ENCODE measurements at regions not wholly inside any gene's neighbourhood (a gene's known extent, or its start where the extent isn't known, plus 50 kb on each side); places are given as distances from the start of the nearest gene placed in this dataset.
"Not testable (repeated sequence)": the region's sequence is repeated elsewhere in the genome, so short reads cannot be mapped to it uniquely, and the experiment has no call there.

DNA sequence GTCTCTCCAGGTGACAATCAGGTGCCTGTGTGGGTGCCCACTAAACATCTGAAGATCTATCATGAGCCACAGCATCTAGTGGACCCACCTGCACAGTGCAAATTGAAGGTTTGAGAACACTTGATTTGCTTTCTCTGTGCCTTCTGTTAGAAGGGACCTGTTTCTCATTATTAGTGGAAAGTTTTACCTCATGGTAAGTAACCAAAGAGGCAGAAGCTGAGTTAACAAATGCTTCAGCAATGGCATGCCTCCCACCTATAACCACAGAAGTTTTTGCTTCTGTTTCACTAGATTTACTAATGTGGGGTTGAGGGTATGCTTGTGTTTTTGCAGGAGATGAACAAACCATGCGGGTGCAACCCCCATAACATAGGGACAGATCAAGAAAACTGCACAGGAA, 297.4 kb upstream of the DKK2 start:
- in situ Hi-C loops (cut with MboI) = no loop called here

DNA sequence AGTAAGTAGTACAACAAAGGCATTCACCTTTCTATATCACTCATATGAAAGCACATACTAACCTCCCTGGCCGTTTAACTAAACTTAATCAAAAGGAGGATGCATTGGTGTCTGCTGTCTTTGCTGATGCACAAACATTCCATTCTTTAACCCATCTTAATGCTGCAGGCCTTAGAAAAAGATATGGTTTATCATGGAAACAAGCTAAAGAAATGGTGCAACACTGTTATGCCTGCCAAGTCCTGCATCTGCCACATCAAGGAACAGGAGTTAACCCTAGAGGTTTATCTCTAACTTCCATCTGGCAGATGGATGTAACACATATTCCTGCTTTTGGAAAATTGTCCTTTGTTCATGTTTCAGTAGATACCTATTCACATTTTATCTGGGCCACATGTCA, 296.5 kb upstream of the DKK2 start:
- FAIRE-seq = not testable (repeated sequence)

More for the DNA sequence above, 297.4 kb upstream of the DKK2 start:
- TF ChIP-seq RFX1 (IDR thresholded peaks at IDR 0.05) (no peak), ZFP1 (CRISPR knock-in tag; IDR thresholded peaks at IDR 0.05) (no peak), ZNF76 (CRISPR knock-in tag; IDR thresholded peaks at IDR 0.05; ENCODE audit: borderline replicate concordance) (no peak), ZNF24 (IDR thresholded peaks at IDR 0.05) (no peak), HDAC6 (IDR thresholded peaks at IDR 0.05; ENCODE audit: low read depth, low read length) (no peak), DACH1 (IDR thresholded peaks at IDR 0.05; ENCODE audit: partially characterized antibody) (no peak), RBM17 (IDR thresholded peaks at IDR 0.05; ENCODE audit: borderline replicate concordance, low read depth, low read length) (no peak), POLR2AphosphoS2 (IDR thresholded peaks at IDR 0.05; ENCODE audit: low read length) (no peak), NCOA1 (IDR thresholded peaks at IDR 0.05; ENCODE audit: low read depth) (no peak), SMC3 (conservative IDR thresholded peaks at IDR 0.05; ENCODE audit: insufficient read depth, low read depth, low read length) (no peak), SREBF1 (IDR thresholded peaks at IDR 0.05; ENCODE audit: borderline replicate concordance, low read depth, low read length) (no peak), DNMT1 (IDR thresholded peaks at IDR 0.05) (no peak), WHSC1 (IDR thresholded peaks at IDR 0.05; ENCODE audit: low read length) (no peak), LEF1 (IDR thresholded peaks at IDR 0.05) (no peak)
- TF ChIP-seq, protein P1, sequence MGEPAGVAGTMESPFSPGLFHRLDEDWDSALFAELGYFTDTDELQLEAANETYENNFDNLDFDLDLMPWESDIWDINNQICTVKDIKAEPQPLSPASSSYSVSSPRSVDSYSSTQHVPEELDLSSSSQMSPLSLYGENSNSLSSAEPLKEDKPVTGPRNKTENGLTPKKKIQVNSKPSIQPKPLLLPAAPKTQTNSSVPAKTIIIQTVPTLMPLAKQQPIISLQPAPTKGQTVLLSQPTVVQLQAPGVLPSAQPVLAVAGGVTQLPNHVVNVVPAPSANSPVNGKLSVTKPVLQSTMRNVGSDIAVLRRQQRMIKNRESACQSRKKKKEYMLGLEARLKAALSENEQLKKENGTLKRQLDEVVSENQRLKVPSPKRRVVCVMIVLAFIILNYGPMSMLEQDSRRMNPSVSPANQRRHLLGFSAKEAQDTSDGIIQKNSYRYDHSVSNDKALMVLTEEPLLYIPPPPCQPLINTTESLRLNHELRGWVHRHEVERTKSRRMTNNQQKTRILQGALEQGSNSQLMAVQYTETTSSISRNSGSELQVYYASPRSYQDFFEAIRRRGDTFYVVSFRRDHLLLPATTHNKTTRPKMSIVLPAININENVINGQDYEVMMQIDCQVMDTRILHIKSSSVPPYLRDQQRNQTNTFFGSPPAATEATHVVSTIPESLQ (CRISPR knock-in tag; IDR thresholded peaks at IDR 0.05) = no peak
- POLR2A ChIA-PET = no interaction called here
- H3K4me2 ChIP-seq (ENCODE audit: insufficient read depth, low read length) = no peak overlapping the region
- H4K20me1 ChIP-seq (replicated peaks; ENCODE audit: control insufficient read depth, insufficient read depth, low read length) = no peaks in the 10 kb centered on the region
- BruUV-seq (replicated peaks) = no TSS peak
- FAIRE-seq = no peak
- no peak for ATAC-seq
- H3K9me1 ChIP-seq (ENCODE audit: control insufficient read depth, insufficient read depth, low read length) = no peaks in the 10 kb centered on the region
- DNase-seq (ENCODE audit: extremely low read depth in 1 of 4, low spot score in 3 of 4) = no peak
- 0% methylated on average over 1 of the region's 1 CpG for whole genome bisulfite sequencing (ENCODE audit: insufficient coverage, low coverage, missing lambda C conversion rate)
- H3K79me2 ChIP-seq (ENCODE audit: control insufficient read depth, insufficient read depth, low read length) = no peaks in the 10 kb centered on the region
- H3K27ac ChIP-seq (ENCODE audit: extremely low read depth, low read depth, low read length) = no peak overlapping the region
- no peak overlapping the region for H3K4me3 ChIP-seq
- no peak overlapping the region for H2AFZ ChIP-seq (ENCODE audit: low read depth, low read length)
- intact Hi-C loops (cut with micrococcal nuclease) = no loop called here
- H3K9me3 ChIP-seq (replicated peaks; ENCODE audit: control insufficient read depth, insufficient read depth, low read depth, low read length) = no peaks in the 10 kb centered on the region
- H3K4me1 ChIP-seq (replicated peaks in 1 of 2; ENCODE audit: control insufficient read depth in 2 of 2, insufficient read depth in 2 of 2, low read length in 2 of 2) = no peaks in the 10 kb centered on the region
- no peaks in the 10 kb centered on the region for H3K27me3 ChIP-seq (ENCODE audit: control insufficient read depth in 2 of 2, insufficient read depth in 2 of 2, low read length in 2 of 2)
- H3K36me3 ChIP-seq (ENCODE audit: control insufficient read depth, insufficient read depth, low read length) = no peaks in the 10 kb centered on the region
- no peak overlapping the region for H3K9ac ChIP-seq (ENCODE audit: insufficient read depth in 1 of 2, low read depth in 2 of 2, low read length in 2 of 2)
- CTCF ChIA-PET (ENCODE audit: low intra/inter-chr PET ratio) = no interaction called here

More for the DNA sequence above, 296.5 kb upstream of the DKK2 start:
- H3K36me3 ChIP-seq (ENCODE audit: control insufficient read depth, insufficient read depth, low read length); BruUV-seq (replicated peaks); H3K4me1 ChIP-seq (replicated peaks in 1 of 2; ENCODE audit: control insufficient read depth in 2 of 2, insufficient read depth in 2 of 2, low read length in 2 of 2); in situ Hi-C loops (cut with MboI); H3K4me3 ChIP-seq; intact Hi-C loops (cut with micrococcal nuclease); DNase-seq (ENCODE audit: extremely low read depth in 1 of 4, low spot score in 3 of 4); H3K9ac ChIP-seq (ENCODE audit: insufficient read depth in 1 of 2, low read depth in 2 of 2, low read length in 2 of 2); POLR2A ChIA-PET; H3K9me1 ChIP-seq (ENCODE audit: control insufficient read depth, insufficient read depth, low read length); H3K27ac ChIP-seq (ENCODE audit: extremely low read depth, low read depth, low read length); H3K79me2 ChIP-seq (ENCODE audit: control insufficient read depth, insufficient read depth, low read length); CTCF ChIA-PET (ENCODE audit: low intra/inter-chr PET ratio); ATAC-seq; H4K20me1 ChIP-seq (replicated peaks; ENCODE audit: control insufficient read depth, insufficient read depth, low read length); H3K27me3 ChIP-seq (ENCODE audit: control insufficient read depth in 2 of 2, insufficient read depth in 2 of 2, low read length in 2 of 2); H2AFZ ChIP-seq (ENCODE audit: low read depth, low read length); H3K9me3 ChIP-seq (replicated peaks; ENCODE audit: control insufficient read depth, insufficient read depth, low read depth, low read length); H3K4me2 ChIP-seq (ENCODE audit: insufficient read depth, low read length): not testable (repeated sequence)
- 0% methylated on average over 1 of the region's 1 CpG for WGBS (ENCODE audit: insufficient coverage, low coverage, missing lambda C conversion rate)

Measured in K562 (cell line).